CD4-positive, alpha-beta T cell (primary cell): ENCODE measurements at regions not wholly inside any gene's neighbourhood (a gene's known extent, or its start where the extent isn't known, plus 50 kb on each side); places are given as distances from the start of the nearest gene placed in this dataset.

Experiments used
- ATAC-seq: fragments of 200-7000 bp; cut with Tn5 transposase; one replicate; pipeline ENCODE4 v1.10.0; 2022; ENCODE audit warnings: mild to moderate bottlenecking; ENCODE audit not compliant: poor library complexity
- CTCF ChIA-PET: fragments of 350-600 bp; sonication (Branson Sonifier 250); formaldehyde crosslinking; loops from one replicate; lab custom pipeline; 2021; ENCODE audit warnings: antibody characterized with exemption, inconsistent platforms; lab: Charles Lee
- POLR2A ChIA-PET: fragments of 350-600 bp; sonication (Branson Sonifier 250); formaldehyde crosslinking; loops from one replicate; lab custom pipeline; 2021; ENCODE audit warnings: antibody characterized with exemption, inconsistent platforms; lab: Charles Lee
- DNase-seq, 14 experiments: peaks; one replicate each; pipeline ENCODE4 v3.0.0-alpha.2; 2013 to 2020; ENCODE audit warnings: mixed read lengths in 2 of 14
- H3K27ac ChIP-seq, 2 donors: one replicate each; pipeline versions ENCODE4 v1.5.1 to v1.7.0; 2013; ENCODE audit warnings: low read length in 2 of 2, low read depth in 1 of 2, mild to moderate bottlenecking in 1 of 2
- H3K27me3 ChIP-seq, 2 experiments: 1 replicate in 1 of 2; 2 replicates in 1 of 2; pipeline versions ENCODE4 v1.6.1 to v1.7.0; 2013; ENCODE audit warnings: low read length in 2 of 2, control low read depth in 1 of 2, mild to moderate bottlenecking in 1 of 2, moderate library complexity in 1 of 2; ENCODE audit not compliant: insufficient read depth in 2 of 2, control insufficient read depth in 1 of 2
- H3K36me3 ChIP-seq: one replicate; pipeline ENCODE4 v1.6.1; 2013; ENCODE audit warnings: low read length, control low read depth; ENCODE audit not compliant: insufficient read depth
- H3K4me1 ChIP-seq: one replicate; pipeline ENCODE4 v1.6.1; 2013; ENCODE audit warnings: low read length, control low read depth; ENCODE audit not compliant: insufficient read depth
- H3K4me3 ChIP-seq: one replicate; pipeline ENCODE4 v1.5.1; 2013; ENCODE audit warnings: mild to moderate bottlenecking, low read length, moderate library complexity
- H3K9me3 ChIP-seq, 2 experiments: 1 replicate in 1 of 2; 2 replicates in 1 of 2; pipeline versions ENCODE4 v1.6.1 to v1.7.0; 2013; ENCODE audit warnings: low read length in 2 of 2, mild to moderate bottlenecking in 2 of 2, control low read depth in 1 of 2, moderate library complexity in 1 of 2; ENCODE audit not compliant: control insufficient read depth in 1 of 2, insufficient read depth in 1 of 2
- H3K27ac Mint-ChIP-seq: one replicate; pipeline ENCODE4 v1.8.0; 2020; ENCODE audit warnings: mixed read lengths
- H3K27me3 Mint-ChIP-seq: one replicate; pipeline ENCODE4 v1.8.0; 2021; ENCODE audit warnings: mixed read lengths
- H3K36me3 Mint-ChIP-seq: one replicate; pipeline ENCODE4 v1.8.0; 2021; ENCODE audit warnings: low read depth, mixed read lengths
- H3K4me1 Mint-ChIP-seq: one replicate; pipeline ENCODE4 v1.8.0; 2021; ENCODE audit warnings: low read depth, mixed read lengths
- H3K4me3 Mint-ChIP-seq: one replicate; pipeline ENCODE4 v1.8.0; 2020; ENCODE audit warnings: mild to moderate bottlenecking, mixed read lengths
- H3K9me3 Mint-ChIP-seq: one replicate; pipeline ENCODE4 v1.8.0; 2020; ENCODE audit warnings: mixed read lengths
- CTCF ChIP-seq: fragments of 200-600 bp; IDR thresholded peaks from one replicate; pipeline ENCODE4 v1.8.0; 2022; ENCODE audit warnings: antibody characterized with exemption, mild to moderate bottlenecking
- intact Hi-C, 2 experiments: fragments of 100-400 bp; cut with DNase I in 1 of 2; cut with micrococcal nuclease in 1 of 2; formaldehyde crosslinking; loops; one replicate each; pipeline versions ENCODE4 v1.15.1 to v1.9.0; 2023 to 2025; cut with DNase I, micrococcal nuclease

GRCh38 chr9:135217836-135218235 lies 130.4 kb downstream of the OLFM1 start:
- CTCF ChIA-PET, result no interaction called here

GRCh38 chr9:135218331-135219225 lies 131.1 kb downstream of the OLFM1 start:
- Mint-ChIP-seq H3K27ac (no peak overlapping the region), H3K36me3 (no peaks in the 10 kb centered on the region), H3K4me1 (no peaks in the 10 kb centered on the region), H3K27me3 (peaks cover 19% of the 10 kb centered on the region), H3K4me3 (no peak overlapping the region), H3K9me3 (no peaks in the 10 kb centered on the region)
- peaks cover 4 to 5% of the 10 kb centered on the region in 2 experiments for H3K27me3 ChIP-seq
- DNase-seq (no peak), ATAC-seq (no peak)
- no peaks in the 10 kb centered on the region for H3K4me1 ChIP-seq
- TF ChIP-seq CTCF, result no peak
- ChIA-PET CTCF (no interaction called here), POLR2A (no interaction called here)
- H3K27ac ChIP-seq, result no peak overlapping the region
- no peaks in the 10 kb centered on the region for H3K36me3 ChIP-seq
- peaks cover 0 to 4% of the 10 kb centered on the region in 2 experiments for H3K9me3 ChIP-seq
- no peak overlapping the region for H3K4me3 ChIP-seq
- intact Hi-C loops, result no loop called here

More at GRCh38 chr9:135217836-135218235, 130.4 kb downstream of the OLFM1 start:
- no peaks in the 10 kb centered on the region for H3K36me3 ChIP-seq
- no peaks in the 10 kb centered on the region for H3K9me3 Mint-ChIP-seq
- no peak overlapping the region for H3K4me3 Mint-ChIP-seq
- intact Hi-C loops, result no loop called here
- H3K27me3 ChIP-seq, result peaks cover 4 to 5% of the 10 kb centered on the region in 2 experiments
- H3K4me1 ChIP-seq, result no peaks in the 10 kb centered on the region
- H3K27me3 Mint-ChIP-seq, result peaks cover 19% of the 10 kb centered on the region
- no peaks in the 10 kb centered on the region for H3K36me3 Mint-ChIP-seq
- POLR2A ChIA-PET, result no interaction called here
- DNase-seq (no peak), ATAC-seq (no peak)
- H3K4me1 Mint-ChIP-seq, result no peaks in the 10 kb centered on the region
- H3K27ac Mint-ChIP-seq, result no peak overlapping the region
- H3K4me3 ChIP-seq, result no peak overlapping the region
- H3K9me3 ChIP-seq, result peaks cover 0 to 8% of the 10 kb centered on the region in 2 experiments
- no peak overlapping the region for H3K27ac ChIP-seq
- no peak for TF ChIP-seq CTCF

GRCh38 chr9:135219676-135220600 lies 132.5 kb downstream of the OLFM1 start:
- TF ChIP-seq CTCF, result no peak
- no peak for DNase-seq
- CTCF ChIA-PET, result no interaction called here

More at GRCh38 chr9:135219676-135220600, 132.5 kb downstream of the OLFM1 start:
- Mint-ChIP-seq H3K4me3 (no peak overlapping the region), H3K27ac (no peak overlapping the region), H3K9me3 (no peaks in the 10 kb centered on the region), H3K36me3 (no peaks in the 10 kb centered on the region), H3K27me3 (peaks cover 19% of the 10 kb centered on the region), H3K4me1 (no peaks in the 10 kb centered on the region)
- H3K36me3 ChIP-seq, result no peaks in the 10 kb centered on the region
- intact Hi-C loops, result no loop called here
- H3K27me3 ChIP-seq, result peaks cover 4 to 5% of the 10 kb centered on the region in 2 experiments
- peaks cover 0 to 6% of the 10 kb centered on the region in 2 experiments for H3K9me3 ChIP-seq
- POLR2A ChIA-PET, result no interaction called here
- no peak overlapping the region for H3K4me3 ChIP-seq
- no peak overlapping the region for H3K27ac ChIP-seq
- ATAC-seq, result no peak
- no peaks in the 10 kb centered on the region for H3K4me1 ChIP-seq
